ENCODE measurements at regions not wholly inside any gene's neighbourhood (a gene's known extent, or its start where the extent isn't known, plus 50 kb on each side); places are given as distances from the start of the nearest gene placed in this dataset.

DNA sequence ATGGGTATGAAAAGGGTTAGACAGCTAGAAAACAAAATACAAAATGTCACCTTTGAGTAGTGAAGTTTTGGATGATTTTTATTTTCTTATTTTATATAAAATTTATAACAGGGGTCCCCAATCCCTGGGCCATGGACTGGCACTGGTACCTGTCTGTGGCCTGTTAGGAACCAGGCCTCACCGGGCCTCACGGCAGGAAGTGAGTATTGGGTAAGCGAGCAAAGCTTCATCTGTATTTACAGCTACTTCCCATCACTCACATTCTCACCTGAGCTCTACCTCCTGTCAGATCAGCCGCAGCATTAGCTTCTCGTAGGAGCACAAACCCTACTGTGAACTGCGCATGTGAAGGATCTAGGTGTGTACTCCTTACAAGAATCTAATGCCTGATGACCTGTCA, 202.8 kb upstream of the TWIST2 start:
- H3K27ac ChIP-seq = peak overlapping the region; percentile 58 to 79 (median 74)
- TF ChIP-seq POLR2AphosphoS5 (IDR thresholded peaks at IDR 0.05) (no peak), POLR2A (IDR thresholded peaks at IDR 0.05) (no peak), EP300 (IDR thresholded peaks at IDR 0.05; ENCODE audit: low read depth) (no peak)
- TF ChIP-seq, protein P1, sequence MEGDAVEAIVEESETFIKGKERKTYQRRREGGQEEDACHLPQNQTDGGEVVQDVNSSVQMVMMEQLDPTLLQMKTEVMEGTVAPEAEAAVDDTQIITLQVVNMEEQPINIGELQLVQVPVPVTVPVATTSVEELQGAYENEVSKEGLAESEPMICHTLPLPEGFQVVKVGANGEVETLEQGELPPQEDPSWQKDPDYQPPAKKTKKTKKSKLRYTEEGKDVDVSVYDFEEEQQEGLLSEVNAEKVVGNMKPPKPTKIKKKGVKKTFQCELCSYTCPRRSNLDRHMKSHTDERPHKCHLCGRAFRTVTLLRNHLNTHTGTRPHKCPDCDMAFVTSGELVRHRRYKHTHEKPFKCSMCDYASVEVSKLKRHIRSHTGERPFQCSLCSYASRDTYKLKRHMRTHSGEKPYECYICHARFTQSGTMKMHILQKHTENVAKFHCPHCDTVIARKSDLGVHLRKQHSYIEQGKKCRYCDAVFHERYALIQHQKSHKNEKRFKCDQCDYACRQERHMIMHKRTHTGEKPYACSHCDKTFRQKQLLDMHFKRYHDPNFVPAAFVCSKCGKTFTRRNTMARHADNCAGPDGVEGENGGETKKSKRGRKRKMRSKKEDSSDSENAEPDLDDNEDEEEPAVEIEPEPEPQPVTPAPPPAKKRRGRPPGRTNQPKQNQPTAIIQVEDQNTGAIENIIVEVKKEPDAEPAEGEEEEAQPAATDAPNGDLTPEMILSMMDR (IDR thresholded peaks at IDR 0.05) = no peak
- H3K27me3 ChIP-seq = no peaks in the 10 kb centered on the region
- in situ Hi-C loops (cut with MboI; ENCODE audit: low pct_ligation_motif_present in 1 of 4, low pct_unique_long_range_greater_than_20kb in 1 of 4, low sequenced_read_pairs in 3 of 4) = no loop called here
- WGBS, 2 donors (ENCODE audit: low coverage in 1 of 2) = 62 to 92% methylated on average over 4 to 6 of the region's 6 CpGs
- peaks cover 0 to 20% (median 0%) of the 10 kb centered on the region in 4 donors for H3K4me1 ChIP-seq
- H3K36me3 ChIP-seq = no peaks in the 10 kb centered on the region
- H3K4me3 ChIP-seq = no peak overlapping the region
- intact Hi-C loops (cut with DNase I; ENCODE audit: low total_unique reads) = no loop called here
- H3K9me3 ChIP-seq = no peaks in the 10 kb centered on the region
- no peak for DNase-seq

DNA sequence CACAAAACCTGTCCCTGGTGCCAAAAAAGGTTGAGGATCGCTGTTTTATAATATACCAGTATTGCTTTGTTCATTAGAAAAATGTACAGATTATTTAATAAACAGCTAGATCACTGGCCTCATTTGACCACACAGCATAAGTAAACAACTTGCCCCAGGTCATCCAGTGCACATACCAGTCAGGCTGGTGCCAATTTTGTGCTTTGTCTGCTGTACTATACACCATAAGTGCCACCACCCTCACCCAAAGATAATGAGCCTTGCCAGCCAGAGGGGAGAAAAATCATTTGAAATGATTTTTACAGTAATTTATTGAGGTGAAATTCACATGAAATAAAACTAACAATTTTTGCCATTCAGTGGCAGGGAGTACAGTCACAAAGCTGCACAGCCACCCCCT, 202.2 kb upstream of the TWIST2 start:
- no peaks in the 10 kb centered on the region for H3K36me3 ChIP-seq
- no peak for DNase-seq
- intact Hi-C loops (cut with DNase I; ENCODE audit: low total_unique reads) = no loop called here
- no peak overlapping the region for H3K4me3 ChIP-seq
- TF ChIP-seq POLR2AphosphoS5 (IDR thresholded peaks at IDR 0.05) (no peak), POLR2A (IDR thresholded peaks at IDR 0.05) (no peak), EP300 (IDR thresholded peaks at IDR 0.05; ENCODE audit: low read depth) (no peak)
- TF ChIP-seq, protein P1 (IDR thresholded peaks at IDR 0.05) = no peak
- in situ Hi-C loops (cut with MboI; ENCODE audit: low pct_ligation_motif_present in 1 of 4, low pct_unique_long_range_greater_than_20kb in 1 of 4, low sequenced_read_pairs in 3 of 4) = no loop called here
- H3K9me3 ChIP-seq = no peaks in the 10 kb centered on the region
- peaks cover 0 to 20% (median 0%) of the 10 kb centered on the region in 4 donors for H3K4me1 ChIP-seq
- 82% methylated on average over 1 of the region's 1 CpG; no CpG with 5 or more reads in 1 of the 2 donors for WGBS, 2 donors (ENCODE audit: low coverage in 1 of 2)
- H3K27me3 ChIP-seq = no peaks in the 10 kb centered on the region
- peak overlapping the region in 1 of 4 donors; percentile 78 for H3K27ac ChIP-seq

DNA sequence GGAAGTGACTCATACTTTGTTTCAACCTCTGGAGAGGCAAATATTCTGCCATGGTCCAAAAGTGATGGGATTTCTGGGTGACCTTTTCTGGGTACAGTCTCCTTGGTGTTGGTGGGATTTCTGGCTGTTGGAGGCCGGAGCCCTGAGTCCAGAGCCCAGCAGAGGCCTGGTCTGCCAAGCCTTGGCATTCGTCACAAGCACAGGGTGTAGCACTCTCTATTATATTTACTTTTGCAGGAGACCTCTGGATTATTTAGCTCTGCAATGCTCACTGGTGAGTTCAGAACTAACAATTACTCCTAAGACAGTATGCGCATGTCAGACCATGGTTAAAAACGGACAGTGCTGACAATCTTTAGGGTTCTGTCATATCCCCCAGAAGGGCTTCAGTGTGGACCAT, 201.6 kb upstream of the TWIST2 start:
- Histone ChIP-seq H3K4me1 (peaks cover 0 to 20% (median 0%) of the 10 kb centered on the region in 4 donors), H3K27me3 (no peaks in the 10 kb centered on the region), H3K27ac (peak overlapping the region in 2 of 4 donors; percentile 28 to 78), H3K9me3 (no peaks in the 10 kb centered on the region), H3K36me3 (no peaks in the 10 kb centered on the region), H3K4me3 (no peak overlapping the region)
- TF ChIP-seq, protein P1 (IDR thresholded peaks at IDR 0.05) = no peak
- no peak for TF ChIP-seq EP300 (IDR thresholded peaks at IDR 0.05; ENCODE audit: low read depth)
- TF ChIP-seq POLR2A (IDR thresholded peaks at IDR 0.05) = no peak
- no peak for TF ChIP-seq POLR2AphosphoS5 (IDR thresholded peaks at IDR 0.05)
- in situ Hi-C loops (cut with MboI; ENCODE audit: low pct_ligation_motif_present in 1 of 4, low pct_unique_long_range_greater_than_20kb in 1 of 4, low sequenced_read_pairs in 3 of 4) (no loop called here), intact Hi-C loops (cut with DNase I; ENCODE audit: low total_unique reads) (no loop called here)
- DNase-seq = no peak
- 69% methylated on average over 4 of the region's 4 CpGs; no CpG with 5 or more reads in 1 of the 2 donors for WGBS, 2 donors (ENCODE audit: low coverage in 1 of 2)

DNA sequence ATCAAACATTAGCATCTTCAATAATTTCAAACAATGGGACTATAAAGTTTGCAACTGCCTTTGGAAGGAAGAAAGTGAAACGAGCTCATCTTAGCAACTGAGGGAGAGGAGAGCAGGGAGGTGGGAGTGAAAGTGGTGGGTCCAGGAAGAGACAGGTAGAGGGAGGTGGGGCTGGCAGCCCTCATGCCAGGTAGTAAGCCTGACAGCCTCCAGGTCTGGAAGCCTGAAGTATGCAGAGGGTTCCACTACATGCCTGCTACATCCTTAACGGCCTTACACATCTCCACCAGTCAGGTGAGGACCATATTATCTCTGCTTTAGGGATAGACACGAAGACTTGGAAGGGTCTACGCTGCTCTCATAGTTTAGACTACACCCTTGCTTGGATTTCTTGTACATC, 201.1 kb upstream of the TWIST2 start:
- in situ Hi-C loops (cut with MboI; ENCODE audit: low pct_ligation_motif_present in 1 of 4, low pct_unique_long_range_greater_than_20kb in 1 of 4, low sequenced_read_pairs in 3 of 4) (no loop called here), intact Hi-C loops (cut with DNase I; ENCODE audit: low total_unique reads) (no loop called here)
- Histone ChIP-seq H3K36me3 (no peaks in the 10 kb centered on the region), H3K27ac (peak overlapping the region in 1 of 4 donors; percentile 78), H3K9me3 (no peaks in the 10 kb centered on the region), H3K4me3 (no peak overlapping the region), H3K4me1 (peaks cover 0 to 20% (median 0%) of the 10 kb centered on the region in 4 donors), H3K27me3 (no peaks in the 10 kb centered on the region)
- 69 to 70% methylated on average over 4 of the region's 4 CpGs for WGBS, 2 donors (ENCODE audit: low coverage in 1 of 2)
- TF ChIP-seq EP300 (IDR thresholded peaks at IDR 0.05; ENCODE audit: low read depth) (no peak), POLR2A (IDR thresholded peaks at IDR 0.05) (no peak), POLR2AphosphoS5 (IDR thresholded peaks at IDR 0.05) (no peak)
- TF ChIP-seq, protein P1 (IDR thresholded peaks at IDR 0.05) = no peak
- no peak for DNase-seq

All from transverse colon (tissue), 4 donors.